Cardiac muscle cell (in vitro differentiated cells and primary cell): ENCODE measurements at regions not wholly inside any gene's neighbourhood (a gene's known extent, or its start where the extent isn't known, plus 50 kb on each side); places are given as distances from the start of the nearest gene placed in this dataset.

Experiments used
- DNase-seq, 2 donors: peaks; one replicate each; pipeline versions ENCODE4 v3.0.0 to v3.0.0-alpha.2; 2010 to 2017; ENCODE audit warnings: low read depth in 1 of 2, low spot score in 1 of 2
- H3K27ac ChIP-seq: fragments of 200-600 bp; sonication (generic); 2 replicates; pipeline ENCODE4 v1.5.1; 2016
- H3K27me3 ChIP-seq: fragments of 200-600 bp; sonication (generic); 2 replicates; pipeline ENCODE4 v1.6.0; 2016; ENCODE audit warnings: control low read depth
- H3K36me3 ChIP-seq: fragments of 200-600 bp; sonication (generic); 2 replicates; pipeline ENCODE4 v1.5.1; 2016; ENCODE audit warnings: control low read depth
- H3K4me1 ChIP-seq: fragments of 200-600 bp; sonication (generic); 2 replicates; pipeline ENCODE4 v1.8.1; 2017; ENCODE audit warnings: low read depth, mild to moderate bottlenecking, mixed run types
- H3K4me3 ChIP-seq: fragments of 200-600 bp; sonication (generic); 2 replicates; pipeline ENCODE4 v1.5.1; 2016; ENCODE audit warnings: mild to moderate bottlenecking
- H3K9me3 ChIP-seq: fragments of 200-600 bp; sonication (generic); 2 replicates; pipeline ENCODE4 v1.5.1; 2017; ENCODE audit warnings: low read depth, mild to moderate bottlenecking, control low read depth
- TF ChIP-seq, protein P1 (sequence below): IDR thresholded peaks from 2 replicates; pipeline ENCODE4 v1.5.1; 2012; ENCODE audit warnings: low read depth, mild to moderate bottlenecking, low read length

DNA sequence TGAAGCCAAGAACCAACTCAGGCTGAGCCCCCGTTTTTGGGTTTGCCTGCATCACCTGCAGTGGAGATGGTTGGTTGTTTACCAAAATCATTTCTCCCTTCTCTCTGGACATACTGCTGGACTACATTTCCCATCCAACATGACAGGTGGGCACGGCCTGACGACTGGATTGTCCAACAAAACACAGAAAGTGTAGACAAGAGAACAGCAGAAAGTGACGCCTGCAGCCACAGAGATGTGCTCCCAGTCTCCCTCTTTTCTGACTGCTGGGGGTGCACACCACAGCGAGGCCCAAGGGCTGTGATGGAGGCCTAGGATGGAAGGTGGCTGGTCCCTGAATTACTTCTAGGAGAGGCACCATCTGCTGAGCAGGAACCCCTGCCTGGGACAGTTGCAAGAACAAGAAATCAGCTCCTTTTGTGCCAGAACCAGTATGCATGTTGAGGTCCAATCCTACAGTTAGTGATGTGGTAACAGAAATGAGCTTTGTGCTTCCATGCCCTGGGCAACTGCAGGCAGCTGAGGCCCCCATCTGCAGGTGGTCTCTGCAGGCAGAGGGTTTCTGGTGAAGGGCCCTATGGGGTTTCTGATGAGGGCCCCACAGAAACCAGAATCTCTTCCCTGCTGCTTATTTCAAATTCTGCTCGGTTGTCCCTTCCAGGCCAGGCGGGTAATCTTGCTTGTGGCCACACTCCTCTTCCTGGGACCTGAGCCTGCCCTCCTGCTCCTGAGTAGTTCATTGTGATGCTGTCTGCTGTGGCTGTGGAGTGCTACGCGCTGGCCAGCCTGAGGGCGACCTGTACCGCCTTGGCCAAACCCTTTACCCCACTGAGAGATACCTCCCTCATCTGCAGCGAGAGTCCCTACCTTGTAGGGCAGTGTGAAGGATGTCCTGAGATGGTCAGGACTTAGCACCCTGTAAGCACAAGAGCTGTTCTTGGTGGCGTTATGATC is 168.3 kb downstream of the ASB1 start:
- Histone ChIP-seq H3K27me3 (no peaks in the 10 kb centered on the region), H3K4me1 (no peaks in the 10 kb centered on the region), H3K9me3 (no peaks in the 10 kb centered on the region), H3K4me3 (no peak overlapping the region), H3K36me3 (no peaks in the 10 kb centered on the region), H3K27ac (no peak overlapping the region)
- no peak for DNase-seq
- TF ChIP-seq, protein P1, sequence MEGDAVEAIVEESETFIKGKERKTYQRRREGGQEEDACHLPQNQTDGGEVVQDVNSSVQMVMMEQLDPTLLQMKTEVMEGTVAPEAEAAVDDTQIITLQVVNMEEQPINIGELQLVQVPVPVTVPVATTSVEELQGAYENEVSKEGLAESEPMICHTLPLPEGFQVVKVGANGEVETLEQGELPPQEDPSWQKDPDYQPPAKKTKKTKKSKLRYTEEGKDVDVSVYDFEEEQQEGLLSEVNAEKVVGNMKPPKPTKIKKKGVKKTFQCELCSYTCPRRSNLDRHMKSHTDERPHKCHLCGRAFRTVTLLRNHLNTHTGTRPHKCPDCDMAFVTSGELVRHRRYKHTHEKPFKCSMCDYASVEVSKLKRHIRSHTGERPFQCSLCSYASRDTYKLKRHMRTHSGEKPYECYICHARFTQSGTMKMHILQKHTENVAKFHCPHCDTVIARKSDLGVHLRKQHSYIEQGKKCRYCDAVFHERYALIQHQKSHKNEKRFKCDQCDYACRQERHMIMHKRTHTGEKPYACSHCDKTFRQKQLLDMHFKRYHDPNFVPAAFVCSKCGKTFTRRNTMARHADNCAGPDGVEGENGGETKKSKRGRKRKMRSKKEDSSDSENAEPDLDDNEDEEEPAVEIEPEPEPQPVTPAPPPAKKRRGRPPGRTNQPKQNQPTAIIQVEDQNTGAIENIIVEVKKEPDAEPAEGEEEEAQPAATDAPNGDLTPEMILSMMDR = no peak

DNA sequence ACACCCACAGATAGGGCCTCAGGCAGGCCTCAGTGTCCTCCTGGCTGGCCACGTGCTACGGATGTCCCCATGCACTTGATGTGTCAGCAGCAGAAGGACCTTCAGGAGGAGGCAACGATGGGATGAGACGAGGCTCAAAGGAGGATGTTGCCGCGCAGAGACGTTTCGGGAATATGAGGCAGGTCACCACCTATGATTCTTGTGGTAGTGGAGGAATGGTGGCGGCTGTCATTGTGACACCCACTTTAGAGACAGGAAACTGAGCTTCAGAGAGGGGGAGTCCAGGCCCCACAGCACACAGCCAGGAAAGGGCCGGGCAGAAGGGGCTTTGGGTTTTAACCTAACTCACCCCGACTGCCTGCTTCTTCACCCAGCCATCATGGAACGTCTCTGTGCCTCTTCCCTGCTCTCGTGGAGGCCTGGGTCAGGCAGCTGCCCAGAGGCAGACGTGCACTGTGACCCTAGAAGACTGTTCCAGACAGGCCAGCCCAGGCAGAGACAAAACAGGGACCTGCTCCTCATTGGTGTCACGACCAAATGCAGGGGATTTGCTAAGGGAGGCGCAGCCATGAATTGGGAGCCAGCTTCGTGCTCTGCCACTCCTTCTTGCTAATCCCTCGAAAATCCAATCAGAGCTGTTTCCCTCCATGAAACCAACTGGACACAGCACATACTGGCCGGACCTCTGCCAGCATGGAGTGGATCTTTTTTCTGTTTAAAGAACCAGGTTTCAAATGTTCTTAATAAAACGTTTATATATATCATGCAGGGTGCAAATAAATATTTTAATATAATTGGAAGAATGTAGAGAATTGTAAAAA is 169.2 kb downstream of the ASB1 start:
- H3K4me3 ChIP-seq = no peak overlapping the region
- TF ChIP-seq, protein P1 = no peak
- H3K4me1 ChIP-seq = no peaks in the 10 kb centered on the region
- H3K27ac ChIP-seq = no peak overlapping the region
- DNase-seq = no peak
- no peaks in the 10 kb centered on the region for H3K36me3 ChIP-seq
- H3K9me3 ChIP-seq = no peaks in the 10 kb centered on the region
- no peaks in the 10 kb centered on the region for H3K27me3 ChIP-seq

DNA sequence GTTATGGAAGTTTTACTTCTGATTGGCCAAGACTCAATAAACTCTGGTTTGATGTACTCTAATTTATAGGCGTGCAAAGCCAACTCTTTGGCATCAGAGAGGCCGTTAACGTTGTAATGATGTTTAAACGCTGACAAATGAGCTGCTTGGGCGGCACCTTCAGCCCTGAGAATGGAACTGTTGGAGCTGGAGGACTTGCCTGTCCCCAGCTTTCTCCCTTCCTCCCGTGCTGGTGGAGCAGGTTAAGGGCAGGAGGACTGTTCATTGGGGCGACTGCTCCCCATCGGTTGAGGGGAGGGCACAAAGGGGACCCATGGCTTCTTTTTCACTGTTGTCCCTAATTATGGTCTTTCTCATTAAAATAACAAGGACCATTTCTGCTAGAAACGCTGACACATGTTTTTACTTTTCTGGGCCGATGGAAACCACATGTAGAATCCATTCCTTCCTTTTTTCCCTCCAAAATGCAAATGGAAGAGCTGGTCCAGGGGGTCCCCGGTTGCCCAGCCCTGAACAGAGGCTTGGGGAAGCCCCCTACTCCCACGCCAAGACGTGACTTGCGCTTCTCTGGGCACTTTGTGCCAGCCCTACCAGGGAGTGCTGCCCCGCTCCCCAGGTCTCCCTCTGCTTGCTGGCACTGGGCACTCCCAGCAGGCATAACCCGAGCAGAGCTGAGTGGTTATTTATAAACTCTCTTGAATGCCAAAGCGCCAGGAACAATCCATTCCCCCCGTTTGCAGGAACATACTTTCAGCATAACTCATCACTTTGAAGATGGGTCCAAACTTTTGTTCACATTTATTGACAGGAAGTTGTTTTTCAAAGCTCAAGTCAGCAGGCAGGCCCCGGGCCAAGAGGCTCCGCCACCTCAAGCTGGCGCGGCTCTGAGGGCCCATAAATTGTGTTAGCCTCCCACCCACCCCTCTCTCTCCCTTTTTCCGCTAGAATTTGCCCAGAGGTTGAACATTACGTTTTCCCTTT is 170.1 kb downstream of the ASB1 start:
- TF ChIP-seq, protein P1 = no peak

DNA sequence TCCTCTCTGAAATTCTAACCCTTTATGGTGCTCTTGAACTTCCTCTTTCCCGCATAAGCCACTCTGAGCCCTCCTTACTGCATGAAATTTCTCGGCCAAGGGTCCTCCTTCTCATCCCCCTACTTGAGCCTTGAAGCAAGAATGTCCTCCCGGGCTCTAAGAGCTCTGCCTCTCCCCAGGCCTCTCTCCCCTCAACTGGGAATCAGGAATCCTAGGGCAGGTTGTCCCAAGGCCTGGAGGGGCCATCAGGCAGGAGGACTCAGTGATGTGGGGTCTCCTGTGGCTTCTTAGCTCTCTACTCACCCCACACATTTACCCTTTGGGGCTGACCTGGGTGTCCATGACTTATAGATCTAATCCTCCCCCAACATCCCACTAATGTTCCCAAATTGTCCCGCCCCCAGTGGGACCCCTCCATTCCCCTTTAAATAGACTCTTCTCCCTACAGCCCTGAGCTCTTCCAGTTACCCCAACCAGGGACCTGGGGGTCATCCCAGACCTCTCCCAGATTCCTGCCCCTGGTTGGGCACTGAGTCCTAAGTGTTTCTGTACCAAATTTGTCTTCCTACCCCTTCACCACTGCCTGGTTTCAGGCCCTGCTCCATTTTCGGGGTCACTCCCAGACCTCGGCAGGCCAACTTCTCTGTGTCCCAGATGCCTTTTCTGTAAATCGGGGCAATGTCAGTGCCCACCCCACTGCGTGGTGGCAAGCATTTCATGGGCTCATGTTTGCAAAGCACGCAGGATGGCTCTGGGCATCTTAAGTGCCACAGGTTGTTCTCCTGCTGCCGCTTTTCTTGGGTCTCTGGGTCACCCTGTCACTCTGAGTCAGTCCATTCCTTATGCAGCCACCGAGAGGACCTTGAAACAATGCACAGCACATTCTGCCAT is 171.2 kb downstream of the ASB1 start:
- Histone ChIP-seq H3K4me1 (no peaks in the 10 kb centered on the region), H3K27me3 (no peaks in the 10 kb centered on the region), H3K9me3 (peaks cover 2% of the 10 kb centered on the region), H3K4me3 (no peak overlapping the region), H3K27ac (no peak overlapping the region), H3K36me3 (no peaks in the 10 kb centered on the region)
- TF ChIP-seq, protein P1 = no peak
- no peak for DNase-seq

More for the DNA sequence above, 170.1 kb downstream of the ASB1 start:
- no peaks in the 10 kb centered on the region for H3K27me3 ChIP-seq
- no peaks in the 10 kb centered on the region for H3K4me1 ChIP-seq
- no peaks in the 10 kb centered on the region for H3K9me3 ChIP-seq
- no peak overlapping the region for H3K4me3 ChIP-seq
- H3K36me3 ChIP-seq = no peaks in the 10 kb centered on the region
- no peak overlapping the region for H3K27ac ChIP-seq
- peak in 1 of 2 donors; percentile 94 for DNase-seq
